GM20000 (cell line): ENCODE measurements at regions not wholly inside any gene's neighbourhood (a gene's known extent, or its start where the extent isn't known, plus 50 kb on each side); places are given as distances from the start of the nearest gene placed in this dataset.

Experiments
- DNase-seq: peaks from one replicate; pipeline ENCODE4 v3.0.0; 2012; ENCODE audit warnings: low spot score
- CTCF ChIP-seq: IDR thresholded peaks from 2 replicates; pipeline ENCODE4 v1.5.1; 2012; ENCODE audit warnings: mild to moderate bottlenecking, control low read depth; ENCODE audit errors: extremely low read depth, missing control alignments

- DNase-seq, result no peak
- TF ChIP-seq CTCF, result no peak
These were observed 410.4 kb upstream of the RORA start for GRCh38 chr15:61639491-61639890.

GRCh38 chr15:61634837-61635236, 405.7 kb upstream of the RORA start:
- DNase-seq, result no peak
- no peak for TF ChIP-seq CTCF

GRCh38 chr15:61633951-61634350, 404.8 kb upstream of the RORA start:
- TF ChIP-seq CTCF, result no peak
- no peak for DNase-seq

GRCh38 chr15:61629269-61629668, 400.2 kb upstream of the RORA start:
- no peak for TF ChIP-seq CTCF
- no peak for DNase-seq

- no peak for DNase-seq
- no peak for TF ChIP-seq CTCF
These were observed 395.8 kb upstream of the RORA start for GRCh38 chr15:61624950-61625349.

- TF ChIP-seq CTCF, result no peak
- no peak for DNase-seq
These were observed 394.6 kb upstream of the RORA start for GRCh38 chr15:61623746-61624145.

GRCh38 chr15:61621865-61622264, 392.8 kb upstream of the RORA start:
- no peak for DNase-seq
- TF ChIP-seq CTCF, result no peak
